GM19455 (cell line): ENCODE measurements at regions not wholly inside any gene's neighbourhood (a gene's known extent, or its start where the extent isn't known, plus 50 kb on each side); places are given as distances from the start of the nearest gene placed in this dataset.

Experiments used
- ATAC-seq: cut with Tn5 transposase; IDR thresholded peaks from one replicate; pipeline ENCODE4 v1.9.1; 2021; ENCODE audit not compliant: unreplicated experiment

DNA sequence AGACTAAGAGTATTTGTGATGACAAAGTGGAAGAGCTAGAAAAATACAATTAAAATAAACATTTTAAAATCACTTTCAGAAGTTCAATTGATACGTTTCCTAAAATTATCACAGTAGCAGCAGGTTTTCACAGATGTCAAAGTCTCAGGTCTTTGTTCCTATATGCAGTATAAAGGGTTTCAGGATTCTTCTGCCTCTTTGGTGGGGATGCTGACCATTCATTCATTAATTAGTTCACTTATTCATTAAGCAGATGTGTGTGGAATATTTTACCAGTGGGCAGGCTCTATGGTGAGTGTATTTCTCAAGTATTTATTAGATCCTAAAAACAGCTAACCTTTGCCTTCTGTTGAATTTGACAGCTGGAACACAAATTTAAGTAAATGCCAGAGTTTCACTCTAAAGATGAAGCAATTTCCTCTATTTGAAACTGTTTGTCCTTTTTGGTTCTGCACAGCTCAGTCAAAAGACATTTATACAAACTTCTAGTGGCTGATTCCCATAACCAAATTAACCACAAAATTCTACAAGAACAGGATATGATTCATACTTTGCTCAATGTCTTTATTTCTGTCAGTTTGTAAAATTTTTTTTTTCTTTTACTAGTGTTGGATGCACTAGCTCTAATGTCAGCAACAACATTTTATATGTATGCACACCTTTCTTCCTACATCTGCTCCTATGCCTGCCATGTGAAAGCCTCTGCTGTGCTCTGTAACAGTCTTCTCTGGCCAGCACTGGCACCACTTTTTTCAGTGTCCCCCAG lies 75.9 kb upstream of the PRR16 start:
- ATAC-seq, result no peak

DNA sequence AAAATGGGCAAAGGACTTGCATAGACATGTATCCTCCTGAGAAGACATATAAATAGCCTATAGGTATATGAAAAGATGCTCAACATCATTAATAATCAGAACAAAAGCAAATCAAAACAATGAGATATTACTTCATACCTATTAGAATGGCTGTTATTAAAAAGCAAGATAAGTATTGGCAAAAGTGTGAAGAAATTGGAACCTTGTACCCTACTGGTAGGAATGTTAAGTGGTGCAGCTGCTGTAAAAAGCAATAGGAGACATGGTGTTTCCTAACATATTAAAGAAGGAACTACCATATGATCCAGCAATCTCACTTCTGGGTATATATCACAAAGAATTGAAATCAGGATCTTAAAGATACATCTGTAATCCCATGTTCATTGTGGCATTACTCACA lies 69.8 kb upstream of the PRR16 start:
- ATAC-seq, result no peak

DNA sequence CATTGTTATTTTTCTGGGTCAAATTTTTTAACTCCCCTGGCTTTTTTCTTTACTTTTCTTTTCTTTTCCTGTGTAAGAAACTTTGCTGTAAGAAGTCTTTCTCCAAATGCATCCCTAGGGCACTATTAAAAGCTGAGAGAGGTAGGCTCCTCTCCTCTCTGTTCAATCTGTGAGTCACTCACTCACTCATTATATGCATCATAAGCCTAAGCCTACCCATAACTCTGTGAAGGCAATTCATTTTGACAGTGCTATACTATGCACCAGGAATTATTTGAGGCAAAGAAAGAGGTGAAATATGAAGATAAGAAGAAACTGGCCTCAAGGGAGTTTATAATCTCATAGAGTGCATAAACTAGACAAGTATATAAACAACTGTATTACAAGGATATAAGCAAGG lies 67.9 kb upstream of the PRR16 start:
- no peak for ATAC-seq

DNA sequence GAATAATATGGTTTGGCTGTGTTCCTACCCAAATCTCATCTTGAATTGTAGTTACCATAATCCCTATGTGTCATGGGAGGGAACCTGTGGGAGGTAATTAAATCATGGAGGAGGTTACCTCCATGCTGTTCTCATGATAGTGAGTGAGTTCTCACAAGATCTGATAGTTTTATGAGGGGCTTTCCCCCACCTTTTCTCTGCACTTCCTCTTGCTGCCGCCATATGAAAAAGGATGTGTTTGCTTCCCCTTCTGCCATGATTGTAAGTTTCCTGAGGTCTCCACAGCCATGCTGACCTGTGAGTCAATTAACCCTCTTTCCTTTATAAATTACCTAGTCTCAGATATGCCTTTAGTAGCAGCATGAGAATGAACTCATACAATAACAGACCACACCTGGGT lies 63.7 kb upstream of the PRR16 start:
- no peak for ATAC-seq

GRCh38 chr5:120402606-120403005 lies 61.5 kb upstream of the PRR16 start:
- ATAC-seq, result no peak

- ATAC-seq, result no peak
These were observed 58.7 kb upstream of the PRR16 start for GRCh38 chr5:120405286-120405864.

DNA sequence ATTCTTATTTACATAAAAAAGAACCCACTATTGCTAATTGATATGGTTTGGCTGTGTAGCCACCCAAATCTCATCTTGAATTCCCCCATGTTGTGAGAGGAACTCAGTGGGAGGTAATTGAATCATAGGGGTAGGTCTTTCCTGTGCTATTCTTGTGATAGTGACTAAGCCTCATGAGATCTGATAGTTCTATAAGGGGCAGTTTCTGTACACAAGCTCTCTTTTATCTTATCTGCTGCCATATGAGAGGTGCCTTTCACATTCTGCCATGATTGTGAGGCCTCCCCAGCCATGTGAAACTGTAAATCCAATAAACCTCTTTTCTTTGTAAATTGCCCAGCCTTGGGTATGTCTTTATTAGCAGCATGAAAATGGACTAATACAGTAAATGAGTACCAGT lies 58.2 kb upstream of the PRR16 start:
- no peak for ATAC-seq

- no peak for ATAC-seq
These were observed 50.4 kb upstream of the PRR16 start for GRCh38 chr5:120413686-120414085.
